ENCODE measurements at regions not wholly inside any gene's neighbourhood (a gene's known extent, or its start where the extent isn't known, plus 50 kb on each side); places are given as distances from the start of the nearest gene placed in this dataset.

- H4K20me1 ChIP-seq (ENCODE audit: control insufficient read depth, insufficient read depth), result no peaks in the 10 kb centered on the region
- no peaks in the 10 kb centered on the region for H3K79me2 ChIP-seq (ENCODE audit: control insufficient read depth, insufficient read depth, low read length)
- CTCF ChIA-PET, result no interaction called here
- H3K36me3 ChIP-seq (ENCODE audit: control insufficient read depth in 2 of 2, insufficient read depth in 2 of 2, low read length in 1 of 2), result no peaks in the 10 kb centered on the region
- no peaks in the 10 kb centered on the region for H3K27me3 ChIP-seq (replicated peaks in 1 of 2; ENCODE audit: control insufficient read depth in 2 of 2, insufficient read depth in 2 of 2, low read length in 1 of 2)
- DNase-seq (ENCODE audit: low read depth, low spot score) (no peak), ATAC-seq (no peak), FAIRE-seq (no peak)
- no TSS peak for BruUV-seq (replicated peaks)
- POLR2A ChIA-PET, result no interaction called here
- no peak overlapping the region for H2AFZ ChIP-seq (ENCODE audit: control insufficient read depth, low read depth, low read length)
- H3K4me3 ChIP-seq, result no peak overlapping the region
- no peak overlapping the region for H3K4me2 ChIP-seq (ENCODE audit: control insufficient read depth, insufficient read depth)
- 58% methylated on average over 7 of the region's 7 CpGs for WGBS (ENCODE audit: insufficient coverage, insufficient replicate concordance, low lambda C conversion rate, missing lambda C conversion rate)
- SMC1A ChIA-PET (ENCODE audit: uncharacterized antibody, unreplicated experiment), result no interaction called here
- TF ChIP-seq POU2F2 (IDR thresholded peaks at IDR 0.05; ENCODE audit: borderline replicate concordance, low read depth, low read length) (no peak), HCFC1 (IDR thresholded peaks at IDR 0.05; ENCODE audit: low read length) (no peak), ZBTB33 (IDR thresholded peaks at IDR 0.05) (no peak), STAT1 (conservative IDR thresholded peaks at IDR 0.05) (no peak), MYB (IDR thresholded peaks at IDR 0.05; ENCODE audit: borderline replicate concordance, low read depth, low read length) (no peak), YBX1 (IDR thresholded peaks at IDR 0.05) (no peak), SUPT20H (IDR thresholded peaks at IDR 0.05; ENCODE audit: borderline replicate concordance, control insufficient read depth, low read depth, low read length) (no peak), EED (IDR thresholded peaks at IDR 0.05; ENCODE audit: low read depth) (no peak), RBBP5 (conservative IDR thresholded peaks at IDR 0.05) (no peak), ZNF207 (IDR thresholded peaks at IDR 0.05; ENCODE audit: borderline replicate concordance) (no peak), RELB (IDR thresholded peaks at IDR 0.05; ENCODE audit: low read depth) (no peak), SP1 (IDR thresholded peaks at IDR 0.05; ENCODE audit: low read depth, low read length) (no peak), USF2 (IDR thresholded peaks at IDR 0.05; ENCODE audit: borderline replicate concordance, low read depth, low read length) (no peak)
- in situ Hi-C loops (cut with MboI) (no loop called here), intact Hi-C loops (cut with micrococcal nuclease; ENCODE audit: unreplicated experiment) (no loop called here)
- no peaks in the 10 kb centered on the region for H3K4me1 ChIP-seq (ENCODE audit: control insufficient read depth, insufficient read depth, low read length)
- H3K9me3 ChIP-seq (replicated peaks; ENCODE audit: control insufficient read depth, insufficient read depth, low read length), result no peaks in the 10 kb centered on the region
- H3K9ac ChIP-seq (ENCODE audit: control insufficient read depth, insufficient read depth, low read length), result no peak overlapping the region
- RAD21 ChIA-PET (ENCODE audit: unreplicated experiment), result no interaction called here
- no peak overlapping the region for H3K27ac ChIP-seq (ENCODE audit: control insufficient read depth, insufficient read depth)
Observed at GRCh38 chr1:5798904-5799303, 193.3 kb downstream of the NPHP4 start.
